Stimulated activated CD4-positive, alpha-beta T cell treated with anti-CD3 and anti-CD28 coated beads, TNF-alpha, amount 100 ng/mL, for 48 hours (primary cell): ENCODE measurements at regions not wholly inside any gene's neighbourhood (a gene's known extent, or its start where the extent isn't known, plus 50 kb on each side); places are given as distances from the start of the nearest gene placed in this dataset.
"Not testable (repeated sequence)": the region's sequence is repeated elsewhere in the genome, so short reads cannot be mapped to it uniquely, and the experiment has no call there.

ENCODE experiments used
- DNase-seq, 3 donors: peaks; one replicate each; pipeline ENCODE4 v3.0.0-alpha.2; 2020; ENCODE audit warnings: low read depth in 3 of 3

DNA sequence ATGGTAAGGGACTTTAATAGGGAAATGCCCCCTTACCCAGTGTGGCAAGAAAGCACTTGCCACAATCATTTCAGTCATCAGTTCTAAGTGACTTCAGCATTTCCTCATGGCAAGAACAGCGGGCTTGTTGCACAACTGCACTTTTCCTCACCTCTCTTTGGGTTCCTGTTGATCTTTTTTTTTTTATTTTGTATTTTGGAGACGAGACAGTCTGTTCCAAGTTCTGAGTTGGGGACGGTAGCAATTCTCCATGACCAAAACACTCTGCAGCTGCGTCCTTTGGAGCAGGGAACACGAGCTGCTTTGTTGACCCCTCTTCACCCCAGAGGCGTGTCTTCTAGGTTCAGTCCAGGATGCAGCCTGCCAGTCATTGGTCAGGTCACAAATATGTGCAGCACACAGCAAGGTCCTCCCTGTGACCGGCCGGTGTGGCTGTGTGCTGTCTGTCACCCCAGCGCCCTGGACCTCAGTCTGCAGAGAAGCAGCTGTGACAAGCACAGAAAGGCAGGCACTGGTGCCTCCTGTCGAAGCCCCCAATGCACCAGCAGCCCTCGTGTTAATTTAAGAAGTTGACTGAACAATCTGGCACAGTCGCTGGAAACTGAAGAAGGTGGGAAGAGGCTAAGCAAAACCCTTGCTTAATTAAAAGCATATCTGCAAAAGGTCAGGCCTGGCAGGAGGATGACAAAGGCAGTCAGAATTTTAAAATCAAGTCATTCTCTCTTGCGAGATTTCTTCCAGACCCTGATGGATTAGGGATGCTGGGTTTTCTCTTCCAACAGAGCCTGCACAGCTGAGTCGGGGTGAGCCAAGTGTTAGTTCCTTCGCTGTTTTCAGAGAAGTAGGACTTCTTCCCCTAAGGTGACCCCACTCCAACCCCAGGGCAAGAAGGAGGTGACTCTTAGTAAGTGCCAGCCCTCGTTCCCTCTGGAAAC lies 96.7 kb upstream of the COPS8 start:
- DNase-seq, result no peak

GRCh38 chr2:236990552-236990951 lies 95.1 kb upstream of the COPS8 start:
- no peak for DNase-seq

- no peak for DNase-seq
These were observed 93.8 kb upstream of the COPS8 start for GRCh38 chr2:236991874-236992273.

DNA sequence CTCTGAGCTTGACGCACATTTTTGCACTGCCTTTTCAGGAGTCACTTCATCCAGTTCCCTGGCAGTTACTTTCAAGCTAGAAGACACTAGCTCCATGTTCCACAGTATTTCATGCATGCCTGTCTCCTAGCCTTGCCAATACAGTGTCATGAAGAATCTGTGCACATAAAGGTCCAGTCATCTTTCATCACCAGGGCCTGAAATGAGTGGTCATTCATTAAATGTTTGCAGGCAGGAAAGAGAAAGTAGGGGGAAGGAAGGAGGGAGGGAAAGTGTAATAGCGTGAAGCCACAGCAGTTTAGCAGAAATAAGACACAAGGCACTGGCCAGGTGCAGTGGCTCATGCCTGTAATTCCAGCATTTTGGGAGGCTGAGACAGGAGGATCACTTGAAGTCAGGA lies 92.4 kb upstream of the COPS8 start:
- no peak for DNase-seq

DNA sequence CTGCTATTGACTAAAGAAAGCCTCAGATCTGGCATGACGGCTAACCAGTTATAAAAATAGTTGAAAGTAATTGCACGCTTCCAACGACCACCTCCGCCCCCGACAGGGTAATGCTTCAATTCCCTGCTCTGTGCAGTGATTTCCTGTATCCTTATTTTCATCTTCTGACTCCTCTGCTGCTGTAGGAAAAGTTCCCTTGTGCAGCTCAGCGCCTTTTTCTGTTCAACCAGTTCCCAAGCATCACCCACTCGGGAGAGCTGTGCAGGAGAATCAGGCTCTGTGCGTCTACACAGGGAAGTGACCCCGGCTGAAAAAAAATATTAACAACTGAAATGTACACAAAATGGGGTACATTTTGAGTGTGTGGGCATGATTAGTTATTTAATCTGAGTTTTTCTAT lies 91.3 kb upstream of the COPS8 start:
- no peak for DNase-seq

DNA sequence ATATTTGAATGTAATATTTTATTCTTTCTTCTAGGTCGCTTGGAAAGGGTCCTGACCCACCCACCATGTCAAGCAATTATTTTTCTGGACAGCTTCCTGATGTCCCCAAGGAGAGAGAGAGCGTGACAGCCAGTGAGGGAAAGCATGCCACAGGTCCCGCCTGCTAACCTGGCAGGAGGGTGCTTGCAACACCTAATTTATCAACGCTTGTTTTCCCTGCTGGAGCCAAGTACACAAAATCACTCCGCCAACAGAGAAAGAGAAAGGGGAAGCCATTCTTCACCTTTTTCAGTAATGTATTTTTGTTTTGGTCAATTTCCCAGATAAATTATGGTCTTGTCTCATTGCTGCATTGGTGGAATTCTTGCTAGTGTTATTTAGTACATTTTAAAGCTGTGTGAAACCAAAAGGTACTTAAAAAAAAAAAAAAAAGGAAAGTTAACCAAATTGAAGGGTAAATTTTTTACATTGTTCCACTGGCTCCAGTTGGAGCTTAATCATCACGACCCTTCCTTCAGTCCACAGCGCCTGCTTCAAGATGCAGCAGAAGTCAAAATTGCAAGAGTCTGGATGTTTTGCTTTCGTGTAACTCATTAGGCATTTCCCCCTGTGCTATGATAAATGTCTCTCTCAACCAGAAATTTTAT lies 88.5 kb upstream of the COPS8 start:
- DNase-seq, result no peak

DNA sequence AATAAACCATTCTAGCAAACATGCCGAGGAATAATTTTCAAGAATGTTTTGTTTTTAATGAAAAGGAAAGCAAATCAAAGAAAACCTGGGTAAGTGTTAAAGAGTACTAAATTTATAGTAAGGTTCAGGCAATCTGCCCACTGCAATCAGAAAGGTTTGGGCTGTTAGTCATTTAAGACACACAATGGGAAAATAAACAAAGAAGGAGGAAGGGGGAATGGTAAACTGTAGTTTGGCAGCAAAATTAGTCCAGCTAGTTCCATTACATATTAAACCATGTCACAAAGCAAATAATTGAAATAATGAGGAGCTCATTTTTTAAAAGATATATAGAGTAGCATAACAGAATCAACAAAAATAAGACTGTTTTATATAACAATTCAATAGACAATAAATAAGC lies 87.5 kb upstream of the COPS8 start:
- DNase-seq, result no peak

- no peak for DNase-seq
These were observed 86.9 kb upstream of the COPS8 start for GRCh38 chr2:236998758-236999157.

DNA sequence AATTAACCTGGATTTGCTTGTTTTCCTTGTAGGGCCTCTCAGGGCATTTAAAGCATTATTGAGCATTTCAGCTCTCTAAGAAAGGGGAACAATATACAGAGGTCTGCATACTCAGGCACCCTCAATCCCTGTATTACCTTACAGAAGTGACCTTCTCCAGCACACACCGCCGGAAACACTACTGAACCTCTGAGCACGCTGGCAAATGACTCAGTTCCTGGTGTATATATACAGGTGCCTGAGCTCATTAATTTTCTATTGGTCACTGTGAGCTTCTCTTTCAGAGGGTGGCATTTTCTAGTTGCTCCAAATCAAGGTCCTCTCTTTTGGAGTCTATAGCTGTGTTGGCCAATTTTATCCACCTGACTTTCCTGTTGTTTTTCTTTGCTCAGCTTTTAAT lies 85.2 kb upstream of the COPS8 start:
- DNase-seq, result no peak

DNA sequence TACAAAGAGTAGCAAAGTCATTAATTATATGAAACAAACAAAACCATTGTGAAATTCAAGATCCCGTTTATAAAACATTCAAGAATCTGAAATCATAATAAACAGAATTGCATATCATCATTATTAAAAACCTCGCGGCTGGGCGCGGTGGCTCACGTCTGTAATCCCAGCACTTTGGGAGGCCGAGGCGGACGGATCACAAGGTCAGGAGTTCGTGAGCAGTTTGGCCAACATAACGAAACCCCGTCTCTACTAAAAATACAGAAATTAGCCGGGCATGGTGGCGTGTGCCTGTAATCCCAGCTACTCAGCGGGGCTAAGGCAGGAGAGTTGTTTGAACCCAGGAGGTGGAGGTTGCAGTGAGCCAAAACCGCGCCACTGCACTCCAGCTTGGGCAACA lies 80.3 kb upstream of the COPS8 start:
- not testable (repeated sequence) for DNase-seq

- no peak for DNase-seq
These were observed 74.4 kb upstream of the COPS8 start for GRCh38 chr2:237011206-237011795.

GRCh38 chr2:237012004-237012403 lies 73.7 kb upstream of the COPS8 start:
- no peak for DNase-seq

- no peak for DNase-seq
These were observed 73.0 kb upstream of the COPS8 start for GRCh38 chr2:237012577-237013267.

- DNase-seq, result no peak
These were observed 69.4 kb upstream of the COPS8 start for GRCh38 chr2:237016121-237016915.

GRCh38 chr2:237020090-237020489 lies 65.6 kb upstream of the COPS8 start:
- DNase-seq, result no peak

DNA sequence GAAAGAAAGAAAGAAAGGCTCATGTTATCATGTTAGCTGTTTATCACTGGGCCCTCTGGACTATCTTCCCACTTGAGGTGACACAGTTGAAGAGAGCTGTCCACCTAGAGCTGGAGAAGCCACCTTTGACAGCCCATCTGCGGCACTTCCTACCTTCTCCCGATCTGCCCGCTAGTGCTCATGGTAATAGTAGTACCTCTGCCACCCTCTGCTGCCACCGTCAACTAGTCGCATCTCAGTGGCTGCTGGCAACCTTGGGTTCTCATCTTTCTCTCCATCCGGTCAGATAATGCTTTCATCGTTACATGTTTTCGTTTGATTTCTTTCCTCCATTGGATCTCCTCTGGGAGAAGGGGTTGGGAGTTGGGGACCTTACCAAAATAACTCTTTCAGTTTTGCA lies 63.2 kb upstream of the COPS8 start:
- DNase-seq, result no peak

DNA sequence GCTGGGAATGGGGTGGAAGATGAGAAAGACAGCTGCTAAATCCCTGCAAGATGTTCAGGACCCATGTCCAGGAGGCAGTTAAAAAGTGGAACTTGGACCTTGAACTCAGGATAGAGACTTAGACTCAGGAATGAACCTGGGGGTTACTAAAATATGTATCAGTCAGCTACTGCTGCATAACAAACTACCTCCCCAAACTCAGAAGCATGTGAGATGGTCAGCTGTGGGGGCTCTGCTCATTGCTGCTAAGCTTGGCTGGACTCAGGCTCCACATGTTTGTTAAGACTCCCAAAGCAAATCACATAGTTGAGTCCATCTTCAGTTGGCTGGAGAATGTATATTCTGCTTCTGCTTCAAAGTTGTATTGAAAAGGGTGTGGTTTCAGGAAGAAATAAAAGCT lies 61.4 kb upstream of the COPS8 start:
- no peak for DNase-seq

DNA sequence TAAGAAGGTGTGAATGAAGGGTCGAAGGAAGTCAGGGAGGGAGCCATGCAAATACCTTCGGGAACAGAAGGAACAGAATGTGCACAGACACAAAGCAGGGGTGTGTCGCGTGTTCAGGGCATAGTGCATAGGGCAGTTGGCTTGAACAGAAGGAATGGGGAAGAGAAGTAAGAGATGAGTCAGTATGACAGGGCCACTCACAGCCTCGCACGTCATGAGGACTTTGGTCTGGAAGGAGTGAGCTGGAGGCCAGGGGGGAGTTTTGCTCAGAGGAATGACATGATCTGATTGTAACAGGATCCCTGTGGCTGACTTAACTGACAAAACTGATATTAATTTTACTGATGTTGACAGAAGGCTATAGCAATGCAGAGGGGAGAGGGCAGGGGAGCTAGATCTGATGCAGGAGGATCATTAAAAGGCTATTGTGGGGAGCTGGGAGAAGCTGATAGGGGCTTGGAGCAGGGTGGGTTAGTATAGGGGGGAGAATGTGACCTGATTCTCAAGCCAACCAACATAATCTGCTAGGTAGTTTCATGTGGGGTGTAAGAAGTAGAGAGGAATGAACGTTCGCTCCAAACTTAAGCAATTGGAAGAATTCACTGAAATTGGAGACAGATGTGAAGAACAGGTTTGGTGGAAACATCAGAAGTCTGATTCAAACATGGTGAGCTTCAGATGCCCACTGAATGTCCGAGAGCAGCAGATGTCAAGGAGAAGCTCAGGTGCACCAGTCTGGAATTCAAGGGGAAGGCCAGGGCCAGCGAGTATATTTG lies 60.4 kb upstream of the COPS8 start:
- no peak for DNase-seq

- peak in 2 of 3 donors; percentile 7 to 9 for DNase-seq
These were observed 58.5 kb upstream of the COPS8 start for GRCh38 chr2:237026981-237027711.

GRCh38 chr2:237027712-237028029 lies 58.0 kb upstream of the COPS8 start:
- DNase-seq, result no peak
